Transverse colon (tissue), 4 donors: ENCODE measurements at regions not wholly inside any gene's neighbourhood (a gene's known extent, or its start where the extent isn't known, plus 50 kb on each side); places are given as distances from the start of the nearest gene placed in this dataset.

ENCODE experiments used
- POLR2AphosphoS5 ChIP-seq, 3 donors: sonication (generic); formaldehyde crosslinking; IDR thresholded peaks; one replicate each; pipeline ENCODE4 v1.6.1; 2016; ENCODE audit warnings: antibody characterized with exemption in 3 of 3
- TF ChIP-seq, protein P1 (sequence below), 5 experiments: fragments of 200-600 bp in 3 of 5; fragments of 450-650 bp in 2 of 5; sonication (generic) in 3 of 5; IDR thresholded peaks; 1 replicate in 2 of 5; 2 replicates in 3 of 5; pipeline ENCODE4 v1.5.1; 2016 to 2017; ENCODE audit warnings: antibody characterized with exemption in 5 of 5, inconsistent platforms in 3 of 5, mild to moderate bottlenecking in 2 of 5, moderate library complexity in 1 of 5

DNA sequence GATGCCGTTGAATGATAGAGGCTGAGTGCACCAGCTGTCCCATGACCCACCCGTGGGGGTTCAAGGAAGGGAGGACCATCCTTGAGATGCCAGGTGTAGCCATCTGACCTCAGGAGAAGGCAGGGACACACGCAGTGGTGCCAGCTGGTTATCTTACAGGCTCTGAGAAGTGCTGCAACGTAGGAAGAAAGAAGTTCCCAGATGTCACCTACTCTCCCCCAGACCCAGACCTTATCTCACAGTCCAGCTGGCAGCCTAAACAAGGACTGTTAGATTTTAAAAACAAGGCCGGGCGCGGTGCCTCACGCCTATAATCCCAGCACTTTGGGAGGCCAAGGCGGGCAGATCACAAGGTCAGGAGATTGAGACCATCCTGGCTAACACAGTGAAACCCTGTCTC, 1307.6 kb downstream of the TBC1D22A start:
- no peak for TF ChIP-seq POLR2AphosphoS5 (IDR thresholded peaks at IDR 0.05)
- TF ChIP-seq, protein P1, sequence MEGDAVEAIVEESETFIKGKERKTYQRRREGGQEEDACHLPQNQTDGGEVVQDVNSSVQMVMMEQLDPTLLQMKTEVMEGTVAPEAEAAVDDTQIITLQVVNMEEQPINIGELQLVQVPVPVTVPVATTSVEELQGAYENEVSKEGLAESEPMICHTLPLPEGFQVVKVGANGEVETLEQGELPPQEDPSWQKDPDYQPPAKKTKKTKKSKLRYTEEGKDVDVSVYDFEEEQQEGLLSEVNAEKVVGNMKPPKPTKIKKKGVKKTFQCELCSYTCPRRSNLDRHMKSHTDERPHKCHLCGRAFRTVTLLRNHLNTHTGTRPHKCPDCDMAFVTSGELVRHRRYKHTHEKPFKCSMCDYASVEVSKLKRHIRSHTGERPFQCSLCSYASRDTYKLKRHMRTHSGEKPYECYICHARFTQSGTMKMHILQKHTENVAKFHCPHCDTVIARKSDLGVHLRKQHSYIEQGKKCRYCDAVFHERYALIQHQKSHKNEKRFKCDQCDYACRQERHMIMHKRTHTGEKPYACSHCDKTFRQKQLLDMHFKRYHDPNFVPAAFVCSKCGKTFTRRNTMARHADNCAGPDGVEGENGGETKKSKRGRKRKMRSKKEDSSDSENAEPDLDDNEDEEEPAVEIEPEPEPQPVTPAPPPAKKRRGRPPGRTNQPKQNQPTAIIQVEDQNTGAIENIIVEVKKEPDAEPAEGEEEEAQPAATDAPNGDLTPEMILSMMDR (IDR thresholded peaks at IDR 0.05): no peak
